ENCODE measurements at regions not wholly inside any gene's neighbourhood (a gene's known extent, or its start where the extent isn't known, plus 50 kb on each side); places are given as distances from the start of the nearest gene placed in this dataset.

GRCh38 chr2:173590276-173590861 lies 235.7 kb downstream of the CDCA7 start:
- peak; percentile 42 to 83 for DNase-seq

DNA sequence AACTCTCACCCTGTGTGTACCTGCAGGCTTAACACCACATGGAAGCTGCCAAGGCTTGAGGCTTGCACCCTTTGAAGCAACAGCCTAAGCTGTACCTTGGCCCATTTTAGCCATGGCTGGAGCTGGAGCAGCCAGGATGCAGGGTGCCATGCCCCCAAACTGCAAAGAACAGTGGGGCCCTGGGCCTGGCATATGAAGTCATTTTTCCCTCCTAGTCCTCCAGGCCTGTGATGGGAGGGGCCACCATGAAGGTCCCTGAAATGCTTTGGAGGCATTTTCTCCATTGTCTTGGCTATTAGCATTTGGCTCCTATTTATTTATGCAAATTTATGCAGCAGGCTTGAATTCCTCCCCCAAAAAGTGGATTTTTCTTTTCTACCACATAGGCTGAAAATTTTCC lies 238.4 kb downstream of the CDCA7 start:
- no peak for DNase-seq

DNA sequence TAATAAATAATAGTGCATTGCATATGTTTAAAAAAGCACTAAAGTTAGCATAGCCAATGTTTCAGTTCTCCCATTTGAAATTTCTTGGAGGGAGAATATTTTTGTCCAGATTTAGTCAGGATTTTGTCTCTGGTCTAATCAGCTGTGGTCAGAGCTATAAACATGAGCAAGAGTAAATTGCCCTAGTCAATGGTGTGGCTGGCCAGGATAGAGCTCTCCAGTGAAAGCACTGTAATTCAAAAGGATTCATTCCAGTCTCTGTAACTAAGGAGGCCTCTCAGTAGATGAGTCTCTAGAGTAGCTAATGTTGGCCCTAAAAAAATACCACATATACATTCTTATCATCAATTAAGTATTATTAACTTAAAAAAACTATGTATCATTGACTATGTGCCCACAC lies 241.6 kb downstream of the CDCA7 start:
- no peak for DNase-seq

GRCh38 chr2:173598525-173598924 lies 243.9 kb downstream of the CDCA7 start:
- DNase-seq, result no peak

DNA sequence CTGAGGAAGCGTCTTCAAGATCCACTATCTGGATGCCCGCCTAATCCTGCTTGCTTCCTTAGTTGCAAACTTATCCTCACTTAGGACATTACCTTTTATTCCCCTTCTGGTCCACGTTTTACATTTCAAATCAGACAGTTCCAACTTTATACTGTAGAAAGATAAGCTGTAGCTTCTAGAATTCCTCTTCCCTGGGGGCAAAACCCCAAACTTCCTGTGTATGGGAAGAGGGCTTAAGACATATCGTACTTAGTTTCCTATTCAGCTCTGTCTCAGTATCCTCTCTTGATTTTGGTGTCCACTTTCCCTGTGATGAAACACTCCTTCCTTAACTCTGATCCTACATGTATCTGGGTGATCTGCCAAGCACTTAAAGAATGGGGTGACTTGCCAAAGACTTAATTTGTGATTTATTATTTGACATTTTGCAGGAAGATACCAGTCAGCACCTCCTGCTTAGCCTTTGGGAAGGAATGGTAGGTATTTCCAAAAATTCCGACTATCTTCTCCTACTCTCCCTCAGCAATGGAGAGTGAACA lies 245.2 kb downstream of the CDCA7 start:
- no peak for DNase-seq

GRCh38 chr2:173602153-173602795 lies 247.6 kb downstream of the CDCA7 start:
- DNase-seq, result no peak

- no peak for DNase-seq
These were observed 251.3 kb downstream of the CDCA7 start for GRCh38 chr2:173605994-173606393.

DNA sequence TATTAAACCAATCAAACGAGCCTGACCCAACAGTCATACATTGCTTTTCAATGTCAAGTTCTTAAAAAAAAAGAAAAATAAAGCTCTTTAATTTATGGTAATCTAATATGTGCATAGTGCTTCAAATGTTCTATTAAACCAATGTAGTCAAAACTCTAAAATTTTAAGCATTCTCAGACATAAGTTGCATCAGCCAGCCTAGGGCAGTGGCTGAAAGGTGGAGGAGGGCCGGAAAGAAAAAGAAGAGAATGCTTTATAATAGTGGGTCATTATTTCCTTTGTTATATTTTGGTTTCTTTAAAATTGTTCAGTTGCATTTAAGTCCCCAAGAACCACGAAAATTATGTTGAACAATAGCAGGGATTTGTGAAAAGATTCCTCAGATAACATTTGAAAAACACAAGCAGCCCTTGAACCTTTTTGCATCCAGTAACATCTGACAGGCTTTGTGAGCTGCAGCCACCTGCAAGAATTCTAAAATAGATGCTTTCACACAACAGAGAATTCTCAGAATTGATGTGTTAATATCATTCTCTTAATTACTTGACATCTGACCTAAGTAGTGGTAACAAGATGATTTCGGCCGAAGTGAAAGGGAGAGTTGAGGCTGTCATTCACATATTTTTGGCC lies 252.1 kb downstream of the CDCA7 start:
- DNase-seq, result no peak

DNA sequence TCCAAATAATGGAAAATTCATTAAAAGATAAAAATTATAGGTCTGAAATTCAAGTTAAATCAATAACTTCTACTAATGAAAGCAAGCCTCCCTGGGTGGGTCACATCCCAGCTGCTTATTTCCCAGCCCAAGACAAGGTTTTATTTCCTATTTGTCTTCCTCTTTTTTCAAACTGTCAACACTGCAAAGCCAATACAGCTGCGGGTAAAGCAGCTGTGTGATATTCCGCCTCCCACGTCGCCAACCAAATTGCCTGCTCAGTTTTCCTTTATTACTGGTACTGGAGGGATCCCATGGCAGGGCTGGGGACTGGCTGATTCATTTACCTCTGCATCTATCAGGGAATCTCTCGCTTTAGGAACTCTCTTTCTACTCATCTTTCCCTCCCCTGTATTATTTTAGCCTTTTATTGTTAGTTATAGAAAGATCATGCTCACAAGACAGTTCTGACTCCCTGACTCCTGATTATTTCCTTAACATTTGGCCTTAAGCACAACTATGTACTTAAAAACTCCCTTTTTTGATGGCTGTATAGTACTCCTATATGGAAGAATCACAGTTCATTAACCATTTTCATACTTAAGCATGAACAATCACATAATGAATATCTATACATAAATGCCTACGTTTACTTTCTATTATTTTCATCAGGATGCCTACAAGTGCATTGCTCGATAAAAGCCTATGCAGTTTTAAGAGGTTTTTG lies 253.1 kb downstream of the CDCA7 start:
- no peak for DNase-seq

- no peak for DNase-seq
These were observed 256.4 kb downstream of the CDCA7 start for GRCh38 chr2:173611121-173611520.

DNA sequence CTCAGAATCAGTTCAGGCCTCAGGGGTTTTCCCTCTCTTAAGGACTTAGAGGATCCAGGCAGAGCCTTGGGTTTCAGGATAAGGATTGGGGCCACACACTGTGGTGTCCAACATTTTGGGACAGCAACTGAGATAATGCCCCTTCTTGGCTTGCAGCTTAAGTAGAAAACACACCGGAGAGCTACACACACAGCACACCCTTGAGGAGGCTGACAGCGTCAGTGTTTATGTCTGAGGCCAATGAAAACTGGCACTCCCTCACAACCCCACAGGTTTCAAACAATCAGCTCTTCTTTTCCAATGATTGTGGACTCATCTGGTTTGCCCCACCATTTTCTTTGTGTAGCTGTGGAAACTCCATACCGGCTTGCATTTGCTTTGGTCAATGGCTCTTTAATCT lies 257.7 kb downstream of the CDCA7 start:
- no peak for DNase-seq

- DNase-seq, result no peak
These were observed 258.7 kb downstream of the CDCA7 start for GRCh38 chr2:173613386-173613785.

DNA sequence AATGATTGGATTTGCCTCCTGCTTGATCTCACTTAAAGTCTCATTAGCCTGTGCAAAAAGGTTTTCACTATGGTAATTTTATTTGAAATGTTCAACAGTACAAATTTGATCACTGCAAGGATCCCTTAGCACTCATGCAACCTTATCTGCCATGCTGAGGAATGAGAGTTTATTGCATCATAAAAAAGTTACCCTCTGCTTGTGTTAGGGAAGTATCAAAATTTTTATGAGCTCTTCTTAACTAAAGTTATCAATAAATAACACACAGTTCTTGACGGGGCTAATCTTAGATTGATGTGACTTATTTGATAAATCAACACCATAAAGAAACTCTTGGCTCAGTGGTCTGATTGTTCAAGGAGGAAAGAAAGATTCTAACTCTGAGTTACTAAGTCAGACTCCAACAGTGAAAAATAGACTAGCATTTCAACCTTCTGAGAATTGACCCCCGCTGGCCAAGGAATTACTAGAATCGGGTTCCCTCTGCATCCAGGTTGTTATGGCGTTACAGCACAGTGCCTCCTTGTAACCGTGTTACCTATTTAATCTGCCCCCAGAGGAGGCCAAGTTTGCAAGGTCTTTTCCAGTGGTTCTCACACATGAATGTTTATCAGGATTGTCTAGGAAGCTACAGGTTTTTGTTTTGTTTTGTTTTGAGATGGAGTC lies 259.7 kb downstream of the CDCA7 start:
- no peak for DNase-seq

DNA sequence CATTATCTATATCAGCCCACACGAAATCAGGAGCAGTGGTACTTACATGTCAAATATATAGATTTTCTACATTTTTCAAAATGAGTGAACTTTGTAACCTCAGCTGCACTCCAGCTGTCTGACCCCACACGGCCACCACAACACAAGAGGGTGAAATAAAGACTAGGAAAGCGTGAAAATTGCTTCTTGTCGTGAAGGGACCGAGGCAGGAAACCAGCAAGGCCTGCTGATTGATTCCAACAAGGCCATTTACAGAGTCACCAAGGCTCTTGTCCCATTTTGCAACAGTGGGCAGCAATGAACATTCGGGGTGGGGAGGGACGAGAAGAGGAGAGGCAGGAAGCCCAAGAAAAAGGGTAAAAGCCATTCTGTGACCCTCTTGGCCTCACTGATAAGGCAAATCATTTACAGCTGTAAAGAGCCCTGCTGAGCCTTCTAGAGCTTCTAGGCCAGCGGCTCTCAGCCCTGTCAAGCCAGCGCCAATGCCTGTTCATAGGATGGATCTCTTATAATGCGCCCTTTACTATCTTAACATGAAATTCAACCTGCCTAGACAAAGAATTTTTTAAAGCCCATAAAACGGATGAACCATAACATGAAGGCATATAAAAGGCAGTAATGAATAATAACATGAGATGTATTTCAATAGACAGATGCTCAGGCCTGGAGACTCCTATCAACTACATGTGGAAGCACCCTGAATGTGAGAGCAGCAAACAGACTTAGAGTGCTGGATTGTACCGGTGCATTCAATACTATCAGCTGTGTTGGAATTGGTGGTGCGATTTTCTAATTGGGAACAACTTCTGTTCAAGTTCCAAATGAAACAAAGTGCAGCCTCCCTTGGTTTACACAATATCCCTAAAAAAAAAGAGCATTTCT lies 269.0 kb downstream of the CDCA7 start:
- DNase-seq, result no peak

- no peak for DNase-seq
These were observed 270.6 kb downstream of the CDCA7 start for GRCh38 chr2:173625315-173625714.

GRCh38 chr2:173629076-173629475 lies 274.4 kb downstream of the CDCA7 start:
- no peak for DNase-seq

- no peak for DNase-seq
These were observed 275.9 kb downstream of the CDCA7 start for GRCh38 chr2:173630425-173631126.

DNA sequence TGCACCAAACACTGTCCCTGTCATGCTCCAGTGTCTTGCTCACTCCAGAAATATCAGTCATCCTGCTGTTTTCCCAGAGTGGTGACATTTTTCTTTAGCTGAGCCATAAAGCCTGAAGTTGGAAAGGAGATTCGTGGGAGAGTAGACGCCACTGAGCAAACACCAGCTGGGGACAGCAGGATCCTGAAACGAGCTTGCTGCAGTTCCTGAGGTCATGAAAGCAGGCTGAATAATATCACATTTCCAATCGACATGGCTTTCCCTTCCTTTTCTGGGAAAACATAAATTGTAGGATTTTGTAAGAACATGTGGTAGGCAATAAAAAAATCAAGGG lies 276.4 kb downstream of the CDCA7 start:
- no peak for DNase-seq

- DNase-seq, result no peak
These were observed 289.5 kb downstream of the CDCA7 start for GRCh38 chr2:173644146-173644545.

- DNase-seq, result no peak
These were observed 293.1 kb downstream of the CDCA7 start for GRCh38 chr2:173647681-173648311.

DNA sequence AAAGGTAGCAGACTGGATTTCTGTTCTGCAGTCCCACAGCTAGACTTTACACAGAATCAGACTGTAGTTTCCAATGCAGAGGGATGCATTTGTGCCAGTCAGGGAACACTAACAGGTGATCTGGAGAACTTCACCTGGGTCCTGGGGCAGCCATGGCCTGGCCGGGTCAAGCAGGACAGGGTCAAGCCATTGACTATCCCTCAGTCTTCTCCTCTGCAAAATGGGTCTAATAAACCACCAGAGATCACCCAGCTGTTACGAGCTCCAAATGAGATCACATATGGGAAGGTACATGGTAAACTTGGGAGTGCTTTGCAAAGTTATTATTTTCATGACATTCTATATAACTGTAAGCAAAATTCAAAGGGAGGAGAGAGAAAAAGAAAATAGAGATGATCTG lies 294.1 kb downstream of the CDCA7 start:
- no peak for DNase-seq
